IPS-20b (cell line): ENCODE measurements at regions not wholly inside any gene's neighbourhood (a gene's known extent, or its start where the extent isn't known, plus 50 kb on each side); places are given as distances from the start of the nearest gene placed in this dataset.
A peak's percentile ranks its signal among the peaks of the same experiment; 100 is the strongest.
"Not testable (repeated sequence)": the region's sequence is repeated elsewhere in the genome, so short reads cannot be mapped to it uniquely, and the experiment has no call there.

Experiments
- H3K27ac ChIP-seq: one replicate; pipeline ENCODE4 v1.5.1; 2013; ENCODE audit warnings: low read length
- H3K27me3 ChIP-seq: 2 replicates; pipeline ENCODE4 v1.6.1; 2013; ENCODE audit warnings: mild to moderate bottlenecking, low read length, inconsistent platforms; ENCODE audit not compliant: insufficient read depth
- H3K36me3 ChIP-seq: 2 replicates; pipeline ENCODE4 v1.6.1; 2013; ENCODE audit warnings: low read depth, mild to moderate bottlenecking, inconsistent platforms, low read length, moderate library complexity; ENCODE audit not compliant: insufficient read depth
- H3K4me1 ChIP-seq: 2 replicates; pipeline ENCODE4 v1.6.1; 2013; ENCODE audit warnings: mild to moderate bottlenecking, control low read depth, inconsistent platforms, low read length, moderate library complexity; ENCODE audit not compliant: insufficient read depth
- H3K4me3 ChIP-seq: 2 replicates; pipeline ENCODE4 v1.5.1; 2013; ENCODE audit warnings: mild to moderate bottlenecking, low read length, inconsistent platforms
- H3K9ac ChIP-seq: 2 replicates; pipeline ENCODE4 v1.6.1; 2013; ENCODE audit warnings: low read depth, mild to moderate bottlenecking, inconsistent platforms, low read length, moderate library complexity
- H3K9me3 ChIP-seq: 2 replicates; pipeline ENCODE4 v1.6.1; 2013; ENCODE audit warnings: mild to moderate bottlenecking, low read depth, low read length, inconsistent platforms; ENCODE audit not compliant: insufficient read depth

DNA sequence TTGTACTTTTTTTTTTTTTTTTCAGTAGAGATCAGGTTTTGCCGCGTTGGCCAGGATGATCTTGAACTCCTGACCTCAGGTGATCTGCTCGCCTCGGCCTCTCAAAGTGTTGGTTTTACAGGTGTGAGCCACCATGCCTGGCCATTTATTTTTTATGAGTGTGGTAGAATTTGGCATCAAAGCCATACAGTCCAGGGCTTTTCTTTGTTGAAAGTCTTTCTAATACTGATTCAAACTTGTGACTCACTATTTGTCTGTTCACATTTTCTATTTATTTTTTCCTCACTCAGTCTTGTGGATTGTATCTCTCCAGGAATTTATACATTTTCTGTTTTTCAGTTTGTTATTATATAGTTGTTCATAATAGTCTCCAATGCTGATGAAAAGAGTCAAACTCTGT lies 66.5 kb upstream of the SPIN4 start:
- Histone ChIP-seq H3K4me3 (no peak overlapping the region), H3K27me3 (no peaks in the 10 kb centered on the region), H3K9me3 (no peaks in the 10 kb centered on the region; the same call in 1 of the 2 replicates), H3K4me1 (no peaks in the 10 kb centered on the region), H3K9ac (no peak overlapping the region), H3K27ac (no peak overlapping the region), H3K36me3 (no peaks in the 10 kb centered on the region)

DNA sequence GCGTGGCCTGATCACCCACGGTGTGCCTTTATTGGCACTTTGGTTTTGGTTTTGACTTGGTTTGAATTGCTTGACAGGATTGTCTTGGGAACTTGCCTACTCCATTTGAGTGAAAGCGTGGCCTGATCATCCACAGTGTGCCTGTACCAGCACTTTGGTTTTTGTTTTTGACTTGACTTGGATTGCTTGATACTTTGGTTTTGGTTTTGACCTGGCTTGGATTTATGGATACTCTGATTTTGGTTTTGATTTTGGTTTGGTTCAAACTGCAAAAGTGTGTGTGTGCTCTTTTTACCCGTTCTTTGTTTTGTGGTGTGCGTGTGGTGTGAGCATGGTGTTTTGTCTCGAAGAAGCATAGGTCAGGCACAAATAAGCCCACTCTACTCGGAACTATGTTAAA lies 58.8 kb upstream of the SPIN4 start:
- not testable (repeated sequence) for H3K36me3 ChIP-seq, H3K9ac ChIP-seq, H3K27ac ChIP-seq, H3K4me3 ChIP-seq, H3K27me3 ChIP-seq, H3K9me3 ChIP-seq
- peaks cover 15% of the 10 kb centered on the region; the same call in 1 of the 2 replicates for H3K4me1 ChIP-seq

DNA sequence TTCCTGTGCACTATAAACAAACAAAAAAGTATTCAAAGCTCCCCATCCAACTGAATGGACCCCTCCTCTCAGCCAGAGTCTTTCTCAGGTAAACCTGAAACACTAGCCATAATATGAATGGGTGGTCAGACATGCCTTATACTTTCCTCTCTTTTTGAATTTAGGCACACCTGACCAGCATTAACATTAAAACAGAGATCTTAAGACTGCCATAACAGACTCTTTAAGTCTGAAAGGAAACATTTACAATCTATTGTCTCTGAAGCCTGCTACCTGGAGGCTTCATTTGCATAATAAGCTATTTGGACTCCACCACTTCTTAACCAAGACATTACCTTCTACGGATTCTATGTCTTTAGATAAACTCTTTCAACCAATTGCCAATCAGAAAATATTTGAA lies 56.9 kb upstream of the SPIN4 start:
- Histone ChIP-seq H3K9ac (no peak overlapping the region), H3K27me3 (no peaks in the 10 kb centered on the region), H3K36me3 (no peaks in the 10 kb centered on the region), H3K4me1 (peaks cover 15% of the 10 kb centered on the region; the same call in 1 of the 2 replicates), H3K27ac (no peak overlapping the region), H3K9me3 (peaks cover 9% of the 10 kb centered on the region; the same call in 1 of the 2 replicates), H3K4me3 (peak overlapping the region; percentile 40; the same call in 1 of the 2 replicates)

DNA sequence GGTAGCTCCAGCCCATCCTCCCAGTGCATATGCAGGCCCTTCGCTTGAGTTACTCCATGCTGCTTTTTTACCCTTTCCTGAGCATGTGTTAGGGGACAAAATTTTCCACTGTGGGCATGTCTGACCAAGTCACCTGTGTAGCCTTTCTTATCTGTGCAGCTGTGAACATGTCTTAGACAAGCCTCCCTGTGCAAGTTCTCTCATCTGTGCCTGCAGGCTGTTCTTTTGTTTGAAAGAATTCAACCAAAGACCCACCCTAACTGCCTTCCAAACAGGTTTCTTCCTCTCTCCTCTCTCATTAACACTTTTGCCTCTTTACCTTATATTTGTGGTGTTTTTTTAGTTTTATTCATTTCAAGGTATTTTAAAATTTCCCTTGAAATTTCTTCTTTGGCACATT lies 53.2 kb upstream of the SPIN4 start:
- H3K4me3 ChIP-seq: no peak overlapping the region
- no peaks in the 10 kb centered on the region for H3K27me3 ChIP-seq
- no peak overlapping the region for H3K27ac ChIP-seq
- H3K9me3 ChIP-seq: peaks cover 9% of the 10 kb centered on the region; the same call in 1 of the 2 replicates
- H3K4me1 ChIP-seq: peaks cover 15% of the 10 kb centered on the region; the same call in 1 of the 2 replicates
- no peak overlapping the region for H3K9ac ChIP-seq
- H3K36me3 ChIP-seq: no peaks in the 10 kb centered on the region

DNA sequence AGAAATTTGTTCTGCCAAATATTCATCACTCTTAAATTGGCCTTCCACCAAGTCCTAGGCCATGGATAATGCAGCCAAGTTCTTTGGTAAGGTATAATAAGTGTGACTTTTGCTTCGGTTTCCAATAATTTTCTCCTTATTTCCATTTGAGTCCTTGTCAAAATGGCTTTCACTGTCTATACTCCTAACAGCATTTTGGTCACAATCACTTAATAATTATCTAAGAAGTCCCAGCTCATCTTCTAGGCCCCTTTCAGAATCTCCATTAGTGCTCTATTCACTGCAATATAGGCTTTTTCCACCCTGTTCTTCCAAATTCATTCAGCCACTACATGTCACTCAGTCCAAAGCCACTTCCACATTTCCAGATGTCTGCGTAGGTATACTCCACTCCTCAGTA lies 51.0 kb upstream of the SPIN4 start:
- Histone ChIP-seq H3K27me3 (no peaks in the 10 kb centered on the region), H3K36me3 (no peaks in the 10 kb centered on the region), H3K4me3 (no peak overlapping the region), H3K27ac (no peak overlapping the region), H3K9me3 (peaks cover 9% of the 10 kb centered on the region; the same call in 1 of the 2 replicates), H3K9ac (no peak overlapping the region), H3K4me1 (peaks cover 1% of the 10 kb centered on the region; the same call in 1 of the 2 replicates)
